OCI-LY7 (cell line): ENCODE measurements at regions not wholly inside any gene's neighbourhood (a gene's known extent, or its start where the extent isn't known, plus 50 kb on each side); places are given as distances from the start of the nearest gene placed in this dataset.

ENCODE experiments used
- BruUV-seq: library from RNA; stranded (reverse); fragments of 400-500 nt; replicated peaks from 2 replicates; lab custom pipeline; 2021; lab: Mats Ljungman, UMichigan
- CTCF ChIA-PET: fragments of 300-600 bp; sonication (Branson Sonifier 250); formaldehyde crosslinking; loops from one replicate; lab custom pipeline; 2022; ENCODE audit warnings: antibody characterized with exemption; ENCODE audit not compliant: unreplicated experiment; lab: Charles Lee
- POLR2A ChIA-PET: fragments of 300-600 bp; sonication (Branson Sonifier 250); formaldehyde crosslinking; loops from one replicate; lab custom pipeline; 2022; ENCODE audit warnings: antibody characterized with exemption; lab: Charles Lee
- DNase-seq: peaks from one replicate; pipeline ENCODE4 v3.0.0-alpha.2; 2015; ENCODE audit warnings: low spot score
- H2AFZ ChIP-seq: fragments of 200-600 bp; sonication (generic), shearing (Covaris generic); 2 replicates; pipeline ENCODE4 v1.6.1; 2014; ENCODE audit warnings: mild to moderate bottlenecking, antibody characterized with exemption, low read length, moderate library complexity
- H3K27ac ChIP-seq: fragments of 200-600 bp; sonication (generic); 2 replicates; pipeline ENCODE4 v1.5.1; 2014; ENCODE audit warnings: mixed run types, low read depth, mild to moderate bottlenecking, moderate library complexity, low read length, inconsistent platforms; ENCODE audit not compliant: poor library complexity, severe bottlenecking
- H3K36me3 ChIP-seq: fragments of 200-600 bp; sonication (generic); 2 replicates; pipeline ENCODE4 v1.6.1; 2014; ENCODE audit warnings: mild to moderate bottlenecking, antibody characterized with exemption, low read length, moderate library complexity, mixed read lengths; ENCODE audit not compliant: insufficient read depth
- H3K4me1 ChIP-seq: fragments of 200-600 bp; sonication (generic); 2 replicates; pipeline ENCODE4 v1.5.1; 2014; ENCODE audit warnings: mild to moderate bottlenecking, low read length; ENCODE audit not compliant: insufficient read depth, poor library complexity, severe bottlenecking
- H3K4me2 ChIP-seq: fragments of 200-600 bp; sonication (generic); 2 replicates; pipeline ENCODE4 v1.6.1; 2014; ENCODE audit warnings: mild to moderate bottlenecking, low read length
- H3K4me3 ChIP-seq: fragments of 200-600 bp; sonication (generic); 2 replicates; pipeline ENCODE4 v1.5.1; 2014; ENCODE audit warnings: mild to moderate bottlenecking, low read depth, low read length; ENCODE audit not compliant: poor library complexity, severe bottlenecking
- H3K79me2 ChIP-seq: fragments of 200-600 bp; sonication (generic); 2 replicates; pipeline ENCODE4 v1.6.1; 2016; ENCODE audit warnings: low read depth, mild to moderate bottlenecking, low read length, moderate library complexity, mixed read lengths; ENCODE audit not compliant: insufficient read depth
- H3K9me2 ChIP-seq: fragments of 200-600 bp; sonication (generic); 2 replicates; pipeline ENCODE4 v1.6.1; 2016; ENCODE audit warnings: mild to moderate bottlenecking, low read length, mixed read lengths; ENCODE audit not compliant: insufficient read depth
- H3K9me3 ChIP-seq: fragments of 200-600 bp; sonication (generic); 2 replicates; pipeline ENCODE4 v1.6.1; 2014; ENCODE audit warnings: mild to moderate bottlenecking, mixed run types, low read length, mixed read lengths
- H4K20me1 ChIP-seq: fragments of 200-600 bp; sonication (generic); 2 replicates; pipeline ENCODE4 v1.6.1; 2014; ENCODE audit warnings: mild to moderate bottlenecking, antibody characterized with exemption, low read length, moderate library complexity, mixed read lengths; ENCODE audit not compliant: insufficient read depth
- EZH2phosphoT487 ChIP-seq: fragments of 200-600 bp; sonication (generic); IDR thresholded peaks from 2 replicates; pipeline ENCODE4 v1.6.1; 2018; ENCODE audit warnings: low read depth, borderline replicate concordance, mild to moderate bottlenecking, mixed run types, antibody characterized with exemption, low read length, moderate library complexity, mixed read lengths
- intact Hi-C: fragments of 100-400 bp; cut with micrococcal nuclease; formaldehyde crosslinking; loops from one replicate; pipeline ENCODE4 v1.10.0; 2022; ENCODE audit not compliant: unreplicated experiment
- TF ChIP-seq, protein P1 (sequence below): fragments of 200-600 bp; sonication (generic); conservative IDR thresholded peaks from 2 replicates; pipeline ENCODE4 v1.5.1; 2014; ENCODE audit warnings: mild to moderate bottlenecking, antibody characterized with exemption, low read length, moderate library complexity, mixed read lengths

DNA sequence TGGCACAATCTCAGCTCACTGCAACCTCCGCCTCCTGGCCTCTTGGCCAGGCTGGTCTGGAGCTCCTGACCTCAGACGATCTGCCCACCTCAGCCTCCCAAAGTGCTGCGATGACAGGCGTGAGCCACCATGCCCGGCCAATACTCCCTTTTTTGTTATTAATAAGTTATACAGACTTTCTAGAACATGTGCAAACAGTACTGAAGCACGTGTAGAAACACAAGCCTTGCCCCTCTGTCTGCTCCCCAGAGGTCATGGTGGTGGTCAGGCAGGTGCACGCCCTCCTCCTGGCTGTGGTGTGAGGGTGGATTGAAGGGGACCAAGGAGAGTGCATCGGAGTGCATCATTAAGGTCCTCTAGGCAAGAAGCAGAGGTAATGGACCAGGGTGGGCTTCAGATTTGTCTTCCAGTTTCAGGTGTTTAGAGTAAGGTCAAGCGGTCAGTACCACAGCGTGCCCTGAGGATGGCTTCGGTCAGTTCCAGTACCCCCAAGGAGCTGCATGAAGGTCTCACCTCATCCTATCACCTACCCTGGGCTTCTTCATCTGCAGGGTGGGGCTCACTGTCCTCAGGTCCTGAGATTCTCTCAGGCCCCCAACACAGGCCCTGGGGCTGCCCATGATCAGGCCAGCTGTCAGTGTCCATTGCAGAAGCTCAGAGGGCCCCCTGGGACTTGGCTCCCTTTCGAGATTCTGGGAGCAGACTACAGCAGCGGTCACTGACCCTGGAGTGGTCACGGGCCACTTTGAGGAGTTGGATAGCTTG is 124.3 kb downstream of the GLI2 start:
- CTCF ChIA-PET, result no interaction called here
- Histone ChIP-seq H2AFZ (no peak overlapping the region), H3K9me3 (no peaks in the 10 kb centered on the region), H3K36me3 (no peaks in the 10 kb centered on the region), H3K27ac (no peak overlapping the region), H3K79me2 (no peaks in the 10 kb centered on the region), H4K20me1 (no peaks in the 10 kb centered on the region), H3K4me2 (no peak overlapping the region), H3K4me1 (no peaks in the 10 kb centered on the region), H3K4me3 (no peak overlapping the region), H3K9me2 (no peaks in the 10 kb centered on the region)
- POLR2A ChIA-PET, result interaction anchor here (0.7 kb wide), 2 partner anchors 18 to 476 kb away, joined by 3 read pairs; no protein-coding TSS in a partner anchor
- no peak for TF ChIP-seq EZH2phosphoT487
- TF ChIP-seq, protein P1, sequence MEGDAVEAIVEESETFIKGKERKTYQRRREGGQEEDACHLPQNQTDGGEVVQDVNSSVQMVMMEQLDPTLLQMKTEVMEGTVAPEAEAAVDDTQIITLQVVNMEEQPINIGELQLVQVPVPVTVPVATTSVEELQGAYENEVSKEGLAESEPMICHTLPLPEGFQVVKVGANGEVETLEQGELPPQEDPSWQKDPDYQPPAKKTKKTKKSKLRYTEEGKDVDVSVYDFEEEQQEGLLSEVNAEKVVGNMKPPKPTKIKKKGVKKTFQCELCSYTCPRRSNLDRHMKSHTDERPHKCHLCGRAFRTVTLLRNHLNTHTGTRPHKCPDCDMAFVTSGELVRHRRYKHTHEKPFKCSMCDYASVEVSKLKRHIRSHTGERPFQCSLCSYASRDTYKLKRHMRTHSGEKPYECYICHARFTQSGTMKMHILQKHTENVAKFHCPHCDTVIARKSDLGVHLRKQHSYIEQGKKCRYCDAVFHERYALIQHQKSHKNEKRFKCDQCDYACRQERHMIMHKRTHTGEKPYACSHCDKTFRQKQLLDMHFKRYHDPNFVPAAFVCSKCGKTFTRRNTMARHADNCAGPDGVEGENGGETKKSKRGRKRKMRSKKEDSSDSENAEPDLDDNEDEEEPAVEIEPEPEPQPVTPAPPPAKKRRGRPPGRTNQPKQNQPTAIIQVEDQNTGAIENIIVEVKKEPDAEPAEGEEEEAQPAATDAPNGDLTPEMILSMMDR, result no peak
- intact Hi-C loops, result no loop called here
- no TSS peak for BruUV-seq
- no peak for DNase-seq

DNA sequence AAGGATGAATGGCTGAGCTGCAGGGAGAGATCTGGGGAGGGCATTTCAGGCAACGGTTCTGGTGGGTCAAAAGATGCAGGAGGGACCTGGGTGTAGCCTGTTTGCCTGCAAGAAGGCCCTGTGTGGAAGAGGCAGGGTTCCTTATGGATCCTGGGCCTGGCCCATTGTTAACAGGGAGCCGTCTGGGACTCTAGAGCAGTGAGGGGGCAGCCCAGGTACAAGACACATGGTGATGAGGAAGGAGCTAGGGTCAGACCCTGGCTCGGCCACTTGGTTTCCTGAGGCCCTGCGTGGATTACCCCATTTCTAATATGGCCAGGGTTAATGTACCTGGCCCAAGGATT is 124.9 kb downstream of the GLI2 start:
- TF ChIP-seq EZH2phosphoT487, result no peak
- TF ChIP-seq, protein P1, result no peak
- ChIA-PET CTCF (interaction anchor here (0.5 kb wide), 1 partner anchor 606 kb away, joined by 3 read pairs; no protein-coding TSS in a partner anchor), POLR2A (no interaction called here)
- Histone ChIP-seq H3K9me3 (no peaks in the 10 kb centered on the region), H3K36me3 (no peaks in the 10 kb centered on the region), H3K79me2 (no peaks in the 10 kb centered on the region), H2AFZ (no peak overlapping the region), H3K9me2 (no peaks in the 10 kb centered on the region), H3K4me2 (no peak overlapping the region), H3K27ac (no peak overlapping the region), H3K4me1 (no peaks in the 10 kb centered on the region), H3K4me3 (no peak overlapping the region), H4K20me1 (no peaks in the 10 kb centered on the region)
- BruUV-seq, result no TSS peak
- no peak for DNase-seq
- intact Hi-C loops, result no loop called here

DNA sequence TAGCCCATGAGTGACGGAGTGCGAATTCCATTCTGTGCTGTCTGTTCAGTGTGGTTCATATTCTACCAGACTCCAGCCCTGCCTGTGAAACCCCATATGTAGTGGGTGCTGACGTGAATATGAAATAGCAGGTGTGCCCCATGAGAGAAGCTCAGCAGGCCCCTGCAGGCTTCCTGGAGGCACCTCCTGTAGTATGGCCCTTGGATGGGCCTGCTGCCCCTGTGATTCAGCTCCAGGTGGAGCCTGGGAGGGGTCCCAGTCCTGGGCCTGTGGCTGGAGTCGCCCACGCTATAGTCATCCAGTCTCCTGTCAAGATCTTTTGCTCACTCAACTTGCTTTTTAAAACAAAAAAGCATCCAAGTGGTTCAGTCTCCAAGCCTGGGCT is 125.5 kb downstream of the GLI2 start:
- Histone ChIP-seq H3K4me1 (no peaks in the 10 kb centered on the region), H3K9me3 (no peaks in the 10 kb centered on the region), H3K4me2 (no peak overlapping the region), H3K27ac (no peak overlapping the region), H2AFZ (no peak overlapping the region), H3K36me3 (no peaks in the 10 kb centered on the region), H4K20me1 (no peaks in the 10 kb centered on the region), H3K79me2 (no peaks in the 10 kb centered on the region), H3K9me2 (no peaks in the 10 kb centered on the region), H3K4me3 (no peak overlapping the region)
- CTCF ChIA-PET, result interaction anchor here (0.5 kb wide), 1 partner anchor 606 kb away, joined by 3 read pairs; no protein-coding TSS in a partner anchor
- BruUV-seq, result no TSS peak
- TF ChIP-seq, protein P1, result no peak
- TF ChIP-seq EZH2phosphoT487, result no peak
- DNase-seq, result no peak
- POLR2A ChIA-PET, result no interaction called here
- intact Hi-C loops, result no loop called here
